ENCODE measurements at regions not wholly inside any gene's neighbourhood (a gene's known extent, or its start where the extent isn't known, plus 50 kb on each side); places are given as distances from the start of the nearest gene placed in this dataset.

DNA sequence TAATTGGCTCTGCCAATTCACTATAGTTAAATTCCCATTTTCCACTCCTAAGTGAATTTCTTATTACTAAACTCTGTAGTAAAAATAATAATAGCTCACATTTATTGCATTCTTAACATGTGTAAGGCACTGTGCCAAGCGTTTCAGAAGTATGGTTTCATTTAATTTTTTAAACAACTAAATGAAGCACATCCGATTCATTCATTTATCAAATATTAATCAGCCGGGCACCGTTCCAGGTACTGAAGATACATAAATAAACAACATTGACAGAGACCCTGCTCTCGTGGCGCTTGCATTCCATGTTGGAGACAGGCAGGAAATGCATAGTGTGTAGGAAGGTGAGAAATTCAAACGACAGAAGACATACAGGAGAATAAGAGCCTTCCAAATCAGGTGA is 423.2 kb upstream of the JARID2 start:
- TF ChIP-seq ARNTL (CRISPR knock-in tag; IDR thresholded peaks at IDR 0.05; ENCODE audit: borderline replicate concordance, low read depth) (no peak), TCF4 (CRISPR knock-in tag; IDR thresholded peaks at IDR 0.05; ENCODE audit: borderline replicate concordance) (no peak)
- TF ChIP-seq, protein P1, sequence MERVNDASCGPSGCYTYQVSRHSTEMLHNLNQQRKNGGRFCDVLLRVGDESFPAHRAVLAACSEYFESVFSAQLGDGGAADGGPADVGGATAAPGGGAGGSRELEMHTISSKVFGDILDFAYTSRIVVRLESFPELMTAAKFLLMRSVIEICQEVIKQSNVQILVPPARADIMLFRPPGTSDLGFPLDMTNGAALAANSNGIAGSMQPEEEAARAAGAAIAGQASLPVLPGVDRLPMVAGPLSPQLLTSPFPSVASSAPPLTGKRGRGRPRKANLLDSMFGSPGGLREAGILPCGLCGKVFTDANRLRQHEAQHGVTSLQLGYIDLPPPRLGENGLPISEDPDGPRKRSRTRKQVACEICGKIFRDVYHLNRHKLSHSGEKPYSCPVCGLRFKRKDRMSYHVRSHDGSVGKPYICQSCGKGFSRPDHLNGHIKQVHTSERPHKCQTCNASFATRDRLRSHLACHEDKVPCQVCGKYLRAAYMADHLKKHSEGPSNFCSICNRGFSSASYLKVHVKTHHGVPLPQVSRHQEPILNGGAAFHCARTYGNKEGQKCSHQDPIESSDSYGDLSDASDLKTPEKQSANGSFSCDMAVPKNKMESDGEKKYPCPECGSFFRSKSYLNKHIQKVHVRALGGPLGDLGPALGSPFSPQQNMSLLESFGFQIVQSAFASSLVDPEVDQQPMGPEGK (CRISPR knock-in tag; IDR thresholded peaks at IDR 0.05; ENCODE audit: borderline replicate concordance), result no peak
